ENCODE measurements at regions not wholly inside any gene's neighbourhood (a gene's known extent, or its start where the extent isn't known, plus 50 kb on each side); places are given as distances from the start of the nearest gene placed in this dataset.

GRCh38 chr7:94249631-94250030 is 145.1 kb upstream of the COL1A2 start:
- WGBS, 2 donors, result 41 to 66% methylated on average over 3 of the region's 3 CpGs

GRCh38 chr7:94250124-94250523 is 144.6 kb upstream of the COL1A2 start:
- Histone ChIP-seq H3K27ac (no peak overlapping the region), H3K36me3 (no peaks in the 10 kb centered on the region), H3K27me3 (no peaks in the 10 kb centered on the region), H3K4me3 (no peak overlapping the region), H3K9me3 (no peaks in the 10 kb centered on the region), H3K4me1 (peaks cover 0 to 6% (median 0%) of the 10 kb centered on the region in 4 donors)
- no peak for DNase-seq
- intact Hi-C loops (cut with DNase I), result no loop called here
- TF ChIP-seq POLR2A (IDR thresholded peaks at IDR 0.05) (no peak), CTCF (IDR thresholded peaks at IDR 0.05) (no peak), POLR2AphosphoS5 (IDR thresholded peaks at IDR 0.05) (no peak), EP300 (IDR thresholded peaks at IDR 0.05) (no peak)
- WGBS, 2 donors, result 62 to 77% methylated on average over 2 of the region's 2 CpGs

More at GRCh38 chr7:94249631-94250030, 145.1 kb upstream of the COL1A2 start:
- Histone ChIP-seq H3K36me3 (no peaks in the 10 kb centered on the region), H3K4me1 (peaks cover 0 to 9% (median 2%) of the 10 kb centered on the region in 4 donors), H3K27me3 (no peaks in the 10 kb centered on the region), H3K4me3 (no peak overlapping the region), H3K27ac (no peak overlapping the region), H3K9me3 (no peaks in the 10 kb centered on the region)
- TF ChIP-seq POLR2A (IDR thresholded peaks at IDR 0.05) (no peak), POLR2AphosphoS5 (IDR thresholded peaks at IDR 0.05) (no peak), CTCF (IDR thresholded peaks at IDR 0.05) (no peak), EP300 (IDR thresholded peaks at IDR 0.05) (no peak)
- DNase-seq, result no peak
- intact Hi-C loops (cut with DNase I), result no loop called here

- TF ChIP-seq POLR2A (IDR thresholded peaks at IDR 0.05), result no peak
- no peak for TF ChIP-seq EP300 (IDR thresholded peaks at IDR 0.05)
- TF ChIP-seq POLR2AphosphoS5 (IDR thresholded peaks at IDR 0.05), result no peak
- no peak for TF ChIP-seq CTCF (IDR thresholded peaks at IDR 0.05)
- intact Hi-C loops (cut with DNase I), result no loop called here
- H3K36me3 ChIP-seq, result no peaks in the 10 kb centered on the region
- no peak for DNase-seq
- H3K4me1 ChIP-seq, result no peaks in the 10 kb centered on the region
- no peaks in the 10 kb centered on the region for H3K9me3 ChIP-seq
- H3K27ac ChIP-seq, result no peak overlapping the region
- H3K27me3 ChIP-seq, result no peaks in the 10 kb centered on the region
- H3K4me3 ChIP-seq, result no peak overlapping the region
- WGBS, 2 donors, result 14 to 67% methylated on average over 1 of the region's 1 CpG
Measured at GRCh38 chr7:94250987-94251386, 143.7 kb upstream of the COL1A2 start.

- Histone ChIP-seq H3K4me3 (no peak overlapping the region), H3K36me3 (no peaks in the 10 kb centered on the region), H3K27ac (no peak overlapping the region), H3K27me3 (no peaks in the 10 kb centered on the region), H3K4me1 (no peaks in the 10 kb centered on the region), H3K9me3 (no peaks in the 10 kb centered on the region)
- WGBS, 2 donors, result 65 to 74% methylated on average over 1 of the region's 1 CpG
- DNase-seq, result no peak
- intact Hi-C loops (cut with DNase I), result no loop called here
- TF ChIP-seq CTCF (IDR thresholded peaks at IDR 0.05) (no peak), EP300 (IDR thresholded peaks at IDR 0.05) (no peak), POLR2A (IDR thresholded peaks at IDR 0.05) (no peak), POLR2AphosphoS5 (IDR thresholded peaks at IDR 0.05) (no peak)
Measured at GRCh38 chr7:94252124-94252523, 142.6 kb upstream of the COL1A2 start.

- Histone ChIP-seq H3K36me3 (no peaks in the 10 kb centered on the region), H3K4me1 (no peaks in the 10 kb centered on the region), H3K9me3 (no peaks in the 10 kb centered on the region), H3K27ac (no peak overlapping the region), H3K27me3 (no peaks in the 10 kb centered on the region), H3K4me3 (no peak overlapping the region)
- TF ChIP-seq EP300 (IDR thresholded peaks at IDR 0.05), result no peak
- TF ChIP-seq POLR2AphosphoS5 (IDR thresholded peaks at IDR 0.05), result no peak
- TF ChIP-seq POLR2A (IDR thresholded peaks at IDR 0.05), result no peak
- no peak for TF ChIP-seq CTCF (IDR thresholded peaks at IDR 0.05)
- no peak for DNase-seq
- intact Hi-C loops (cut with DNase I), result no loop called here
Measured at GRCh38 chr7:94252971-94253370, 141.7 kb upstream of the COL1A2 start.

Data from sigmoid colon (tissue), 6 donors.